ENCODE measurements at regions not wholly inside any gene's neighbourhood (a gene's known extent, or its start where the extent isn't known, plus 50 kb on each side); places are given as distances from the start of the nearest gene placed in this dataset.

DNA sequence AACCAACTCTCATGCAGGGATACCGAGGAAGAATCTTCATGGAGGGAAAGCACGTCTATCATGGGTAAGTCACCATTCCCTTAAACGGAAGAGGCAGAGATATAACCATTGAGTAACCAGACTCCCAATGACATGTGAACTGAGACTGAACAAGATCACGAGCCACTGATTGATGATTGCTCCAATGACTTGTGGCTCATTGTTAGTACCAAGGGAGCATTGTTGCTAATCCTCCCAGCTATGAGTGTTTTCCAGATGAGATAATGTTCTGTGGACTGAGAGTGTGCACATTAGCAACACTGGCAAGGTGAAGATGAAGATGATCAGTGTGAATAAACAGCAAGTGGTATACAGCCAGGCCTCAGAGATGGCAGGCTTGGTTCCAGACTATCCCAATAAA, 219.2 kb upstream of the MAP3K1 start:
- no peak overlapping the region for H3K4me3 ChIP-seq
- H3K36me3 ChIP-seq, result no peaks in the 10 kb centered on the region
- peaks cover 3% of the 10 kb centered on the region for H3K4me1 ChIP-seq (ENCODE audit: low read depth)
- TF ChIP-seq, protein P1, sequence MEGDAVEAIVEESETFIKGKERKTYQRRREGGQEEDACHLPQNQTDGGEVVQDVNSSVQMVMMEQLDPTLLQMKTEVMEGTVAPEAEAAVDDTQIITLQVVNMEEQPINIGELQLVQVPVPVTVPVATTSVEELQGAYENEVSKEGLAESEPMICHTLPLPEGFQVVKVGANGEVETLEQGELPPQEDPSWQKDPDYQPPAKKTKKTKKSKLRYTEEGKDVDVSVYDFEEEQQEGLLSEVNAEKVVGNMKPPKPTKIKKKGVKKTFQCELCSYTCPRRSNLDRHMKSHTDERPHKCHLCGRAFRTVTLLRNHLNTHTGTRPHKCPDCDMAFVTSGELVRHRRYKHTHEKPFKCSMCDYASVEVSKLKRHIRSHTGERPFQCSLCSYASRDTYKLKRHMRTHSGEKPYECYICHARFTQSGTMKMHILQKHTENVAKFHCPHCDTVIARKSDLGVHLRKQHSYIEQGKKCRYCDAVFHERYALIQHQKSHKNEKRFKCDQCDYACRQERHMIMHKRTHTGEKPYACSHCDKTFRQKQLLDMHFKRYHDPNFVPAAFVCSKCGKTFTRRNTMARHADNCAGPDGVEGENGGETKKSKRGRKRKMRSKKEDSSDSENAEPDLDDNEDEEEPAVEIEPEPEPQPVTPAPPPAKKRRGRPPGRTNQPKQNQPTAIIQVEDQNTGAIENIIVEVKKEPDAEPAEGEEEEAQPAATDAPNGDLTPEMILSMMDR (IDR thresholded peaks at IDR 0.05; ENCODE audit: low read depth, low read length), result no peak
- no peak for DNase-seq (ENCODE audit: low read depth in 1 of 2, low spot score in 1 of 2)
- H3K9me3 ChIP-seq (ENCODE audit: low read depth), result no peaks in the 10 kb centered on the region
- H3K27ac ChIP-seq, result no peak overlapping the region
- H3K27me3 ChIP-seq, result no peaks in the 10 kb centered on the region

DNA sequence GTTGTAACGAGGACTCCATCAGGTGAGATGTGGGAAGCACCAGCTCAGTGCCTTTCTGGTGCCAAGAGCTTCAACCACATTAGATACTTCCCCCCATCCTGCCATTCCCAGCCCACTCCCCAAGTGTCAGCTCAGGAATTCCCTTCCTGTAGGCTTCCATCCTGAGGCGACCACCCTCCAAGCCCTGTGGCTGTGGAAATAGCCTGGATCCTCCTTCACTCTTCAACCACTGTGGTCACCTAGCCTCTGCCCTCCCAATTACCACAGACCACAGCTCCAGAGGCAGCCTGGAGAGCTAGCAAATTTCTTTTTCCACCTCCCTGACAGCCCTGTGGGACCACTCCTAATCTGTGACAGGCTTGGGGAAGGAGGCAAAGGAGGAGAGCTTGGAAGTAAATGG, 219.8 kb upstream of the MAP3K1 start:
- Histone ChIP-seq H3K36me3 (no peaks in the 10 kb centered on the region), H3K4me3 (no peak overlapping the region), H3K27ac (no peak overlapping the region), H3K9me3 (ENCODE audit: low read depth) (no peaks in the 10 kb centered on the region), H3K27me3 (no peaks in the 10 kb centered on the region), H3K4me1 (ENCODE audit: low read depth) (no peaks in the 10 kb centered on the region)
- no peak for DNase-seq (ENCODE audit: low read depth in 1 of 2, low spot score in 1 of 2)
- TF ChIP-seq, protein P1 (IDR thresholded peaks at IDR 0.05; ENCODE audit: low read depth, low read length), result no peak

GRCh38 chr5:56594792-56595191, 220.6 kb upstream of the MAP3K1 start:
- no peak overlapping the region for H3K27ac ChIP-seq
- H3K4me3 ChIP-seq, result no peak overlapping the region
- no peaks in the 10 kb centered on the region for H3K27me3 ChIP-seq
- no peaks in the 10 kb centered on the region for H3K9me3 ChIP-seq (ENCODE audit: low read depth)
- TF ChIP-seq, protein P1 (IDR thresholded peaks at IDR 0.05; ENCODE audit: low read depth, low read length), result no peak
- DNase-seq (ENCODE audit: low read depth in 1 of 2, low spot score in 1 of 2), result no peak
- no peaks in the 10 kb centered on the region for H3K4me1 ChIP-seq (ENCODE audit: low read depth)
- no peaks in the 10 kb centered on the region for H3K36me3 ChIP-seq

DNA sequence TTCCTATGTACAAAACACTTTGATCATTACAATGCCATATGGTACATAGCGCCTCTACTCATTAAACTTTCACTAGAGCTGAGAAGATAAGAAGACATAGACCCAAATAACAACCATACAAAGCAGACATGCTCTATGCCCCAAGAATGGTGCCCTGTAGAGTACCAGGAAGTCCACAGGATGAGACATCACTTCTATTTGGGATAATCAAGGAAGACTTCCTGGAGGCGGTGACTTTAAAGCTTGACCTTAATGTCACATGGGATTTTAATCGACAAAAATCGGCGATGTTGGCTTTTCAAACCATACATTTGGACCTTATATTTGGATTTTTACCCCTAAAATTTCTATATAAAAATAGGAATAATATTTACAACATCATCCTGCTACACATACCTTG, 224.3 kb upstream of the MAP3K1 start:
- Histone ChIP-seq H3K27ac (no peak overlapping the region), H3K4me1 (ENCODE audit: low read depth) (peaks cover 4% of the 10 kb centered on the region), H3K27me3 (no peaks in the 10 kb centered on the region), H3K9me3 (ENCODE audit: low read depth) (no peaks in the 10 kb centered on the region), H3K4me3 (no peak overlapping the region), H3K36me3 (no peaks in the 10 kb centered on the region)
- no peak for DNase-seq (ENCODE audit: low read depth in 1 of 2, low spot score in 1 of 2)
- TF ChIP-seq, protein P1 (IDR thresholded peaks at IDR 0.05; ENCODE audit: low read depth, low read length), result no peak

- Histone ChIP-seq H3K4me3 (no peak overlapping the region), H3K27me3 (no peaks in the 10 kb centered on the region), H3K4me1 (ENCODE audit: low read depth) (peaks cover 7% of the 10 kb centered on the region), H3K27ac (no peak overlapping the region), H3K36me3 (no peaks in the 10 kb centered on the region), H3K9me3 (ENCODE audit: low read depth) (no peaks in the 10 kb centered on the region)
- TF ChIP-seq, protein P1 (IDR thresholded peaks at IDR 0.05; ENCODE audit: low read depth, low read length), result no peak
- DNase-seq (ENCODE audit: low read depth in 1 of 2, low spot score in 1 of 2), result no peak
These were observed 225.9 kb upstream of the MAP3K1 start for GRCh38 chr5:56589481-56589860.
